ENCODE measurements at regions not wholly inside any gene's neighbourhood (a gene's known extent, or its start where the extent isn't known, plus 50 kb on each side); places are given as distances from the start of the nearest gene placed in this dataset.
"Not testable (repeated sequence)": the region's sequence is repeated elsewhere in the genome, so short reads cannot be mapped to it uniquely, and the experiment has no call there.

DNA sequence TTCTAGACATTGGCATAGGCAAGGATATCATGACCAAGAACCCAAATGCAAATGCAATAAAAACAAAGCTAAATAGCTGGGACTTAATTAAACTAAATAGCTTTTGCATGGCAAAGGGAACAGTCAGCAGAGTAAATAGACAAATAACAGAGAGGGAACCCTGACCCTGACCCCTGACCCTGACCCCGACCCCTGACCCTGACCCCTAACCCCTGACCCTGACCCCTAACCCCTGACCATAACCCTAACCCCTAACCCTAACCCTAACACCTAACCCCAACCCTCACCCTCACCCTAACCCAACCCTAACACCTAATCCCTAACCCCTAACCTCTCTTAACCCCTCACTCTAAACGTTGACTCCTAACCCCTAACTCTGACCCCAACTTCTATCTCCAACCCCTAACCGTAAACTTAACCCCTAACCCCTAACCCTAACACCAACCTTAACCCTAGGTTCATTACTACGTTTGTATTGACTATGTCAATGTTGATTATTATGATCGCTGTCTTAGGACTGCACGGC is 189.7 kb downstream of the CCT8L2 start:
- TF ChIP-seq, protein P1, sequence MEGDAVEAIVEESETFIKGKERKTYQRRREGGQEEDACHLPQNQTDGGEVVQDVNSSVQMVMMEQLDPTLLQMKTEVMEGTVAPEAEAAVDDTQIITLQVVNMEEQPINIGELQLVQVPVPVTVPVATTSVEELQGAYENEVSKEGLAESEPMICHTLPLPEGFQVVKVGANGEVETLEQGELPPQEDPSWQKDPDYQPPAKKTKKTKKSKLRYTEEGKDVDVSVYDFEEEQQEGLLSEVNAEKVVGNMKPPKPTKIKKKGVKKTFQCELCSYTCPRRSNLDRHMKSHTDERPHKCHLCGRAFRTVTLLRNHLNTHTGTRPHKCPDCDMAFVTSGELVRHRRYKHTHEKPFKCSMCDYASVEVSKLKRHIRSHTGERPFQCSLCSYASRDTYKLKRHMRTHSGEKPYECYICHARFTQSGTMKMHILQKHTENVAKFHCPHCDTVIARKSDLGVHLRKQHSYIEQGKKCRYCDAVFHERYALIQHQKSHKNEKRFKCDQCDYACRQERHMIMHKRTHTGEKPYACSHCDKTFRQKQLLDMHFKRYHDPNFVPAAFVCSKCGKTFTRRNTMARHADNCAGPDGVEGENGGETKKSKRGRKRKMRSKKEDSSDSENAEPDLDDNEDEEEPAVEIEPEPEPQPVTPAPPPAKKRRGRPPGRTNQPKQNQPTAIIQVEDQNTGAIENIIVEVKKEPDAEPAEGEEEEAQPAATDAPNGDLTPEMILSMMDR (IDR thresholded peaks at IDR 0.05): not testable (repeated sequence)
- TF ChIP-seq POLR2A (IDR thresholded peaks at IDR 0.05): not testable (repeated sequence)

Measured in breast epithelium (tissue), 3 donors.